Endothelial cell of umbilical vein (primary cell): ENCODE measurements at regions not wholly inside any gene's neighbourhood (a gene's known extent, or its start where the extent isn't known, plus 50 kb on each side); places are given as distances from the start of the nearest gene placed in this dataset.

Source experiments
- BruUV-seq: library from RNA; stranded (reverse); fragments of 400-500 nt; replicated peaks from 2 replicates; lab custom pipeline; 2021; lab: Mats Ljungman, UMichigan
- CTCF ChIA-PET: fragments of 300-600, 350-600 bp; sonication (Branson Sonifier 250); formaldehyde crosslinking; loops from one replicate; lab custom pipeline; 2021; ENCODE audit warnings: antibody characterized with exemption, inconsistent platforms; lab: Charles Lee
- POLR2A ChIA-PET: fragments of 300-600, 350-600 bp; sonication (Branson Sonifier 250); formaldehyde crosslinking; loops from one replicate; lab custom pipeline; 2021; ENCODE audit warnings: antibody characterized with exemption, inconsistent platforms; lab: Charles Lee
- DNase-seq: peaks from one replicate; pipeline ENCODE4 v3.0.0-alpha.2; 2011; ENCODE audit warnings: low read depth, low spot score
- FAIRE-seq: peaks from 2 replicates; lab custom pipeline; 2011; peaks lifted over from hg19 to GRCh38; lab: Jason Lieb, UNC
- H2AFZ ChIP-seq: 2 replicates; pipeline ENCODE4 v1.6.0; 2012; ENCODE audit warnings: low read depth, low read length, control low read depth, inconsistent platforms
- H3K27ac ChIP-seq: 2 replicates; pipeline ENCODE4 v1.5.1; 2011; ENCODE audit warnings: low read depth, mild to moderate bottlenecking, control low read depth, low read length, moderate library complexity; ENCODE audit not compliant: insufficient read depth
- H3K27me3 ChIP-seq, 2 experiments: 2 replicates each; pipeline versions ENCODE4 v1.6.0 to v1.6.1; 2011; ENCODE audit warnings: low read length in 2 of 2, mixed read lengths in 1 of 2; ENCODE audit not compliant: control insufficient read depth in 2 of 2, insufficient read depth in 2 of 2
- H3K36me3 ChIP-seq, 2 experiments: 2 replicates in 1 of 2; 3 replicates in 1 of 2; pipeline ENCODE4 v1.5.1; 2011; ENCODE audit warnings: low read length in 2 of 2, mild to moderate bottlenecking in 1 of 2, moderate library complexity in 1 of 2; ENCODE audit not compliant: control insufficient read depth in 2 of 2, insufficient read depth in 2 of 2; ENCODE audit errors: extremely low read depth in 1 of 2
- H3K4me1 ChIP-seq: 3 replicates; pipeline ENCODE4 v1.5.1; 2011; ENCODE audit warnings: mild to moderate bottlenecking, low read length; ENCODE audit not compliant: control insufficient read depth, insufficient read depth; ENCODE audit errors: extremely low read depth
- H3K4me2 ChIP-seq: 2 replicates; pipeline ENCODE4 v1.6.1; 2011; ENCODE audit warnings: low read length, control low read depth, mixed read lengths; ENCODE audit not compliant: insufficient read depth
- H3K4me3 ChIP-seq, 3 experiments: fragments of 200-600 bp in 1 of 3; sonication (generic), shearing (Covaris generic) in 1 of 3; replicated peaks in 1 of 3; 2 replicates each; pipeline ENCODE4 v1.5.1; 2011 to 2016; ENCODE audit warnings: control low read depth in 3 of 3, low read length in 3 of 3, mild to moderate bottlenecking in 2 of 3, inconsistent platforms in 1 of 3, low read depth in 1 of 3, moderate library complexity in 1 of 3; ENCODE audit not compliant: insufficient read depth in 1 of 3
- H3K79me2 ChIP-seq: 2 replicates; pipeline ENCODE4 v1.6.0; 2012; ENCODE audit warnings: low read length, inconsistent platforms; ENCODE audit not compliant: control insufficient read depth, insufficient read depth
- H3K9ac ChIP-seq: replicated peaks from 2 replicates; pipeline ENCODE3; 2011; ENCODE audit warnings: low read length, control low read depth; ENCODE audit not compliant: insufficient read depth; ENCODE audit errors: extremely low read depth
- H3K9me1 ChIP-seq: replicated peaks from 3 replicates; pipeline ENCODE4 v1.6.0; 2011; ENCODE audit warnings: mild to moderate bottlenecking, low read length; ENCODE audit not compliant: control insufficient read depth, insufficient read depth; ENCODE audit errors: extremely low read depth
- H3K9me3 ChIP-seq: replicated peaks from 2 replicates; pipeline ENCODE4 v1.5.1; 2012; ENCODE audit warnings: low read length, inconsistent platforms; ENCODE audit not compliant: control insufficient read depth, insufficient read depth
- H4K20me1 ChIP-seq: replicated peaks from 2 replicates; pipeline ENCODE3; 2011; ENCODE audit warnings: mild to moderate bottlenecking, low read length; ENCODE audit not compliant: control insufficient read depth, insufficient read depth; ENCODE audit errors: extremely low read depth
- CTCF ChIP-seq, 2 donors: IDR thresholded peaks; 1 replicate in 1 of 2; 2 replicates in 1 of 2; pipeline ENCODE4 v1.5.1; 2011; ENCODE audit warnings: low read length in 2 of 2, mild to moderate bottlenecking in 2 of 2, moderate library complexity in 2 of 2, control low read depth in 1 of 2, inconsistent platforms in 1 of 2, low read depth in 1 of 2; ENCODE audit not compliant: insufficient read depth in 1 of 2; ENCODE audit errors: extremely low read depth in 1 of 2
- EZH2 ChIP-seq: IDR thresholded peaks from 2 replicates; pipeline ENCODE4 v1.6.1; 2012; ENCODE audit warnings: borderline replicate concordance, low read depth, mild to moderate bottlenecking, moderate library complexity, low read length, inconsistent platforms; ENCODE audit not compliant: severe bottlenecking
- FOS ChIP-seq: IDR thresholded peaks from 2 replicates; pipeline ENCODE4 v1.6.1; 2011; ENCODE audit warnings: mild to moderate bottlenecking, low read length, moderate library complexity, borderline replicate concordance; ENCODE audit not compliant: insufficient read depth
- GATA2 ChIP-seq: IDR thresholded peaks from 2 replicates; pipeline ENCODE4 v1.7.0; 2011; ENCODE audit warnings: low read depth, mild to moderate bottlenecking, moderate library complexity, mixed read lengths, low read length; ENCODE audit not compliant: insufficient read length, insufficient read depth
- JUN ChIP-seq: IDR thresholded peaks from 2 replicates; pipeline ENCODE4 v1.6.1; 2011; ENCODE audit warnings: borderline replicate concordance, low read depth; ENCODE audit not compliant: insufficient read length, insufficient read depth
- MAX ChIP-seq: IDR thresholded peaks from 2 replicates; pipeline ENCODE4 v1.6.1; 2011; ENCODE audit not compliant: insufficient read depth, insufficient read length
- MYC ChIP-seq: IDR thresholded peaks from one replicate; pipeline ENCODE4 v1.6.1; 2011; ENCODE audit warnings: mild to moderate bottlenecking, low read depth, low read length
- POLR2A ChIP-seq: IDR thresholded peaks from 2 replicates; pipeline ENCODE4 v1.6.1; 2012; ENCODE audit warnings: low read depth, mild to moderate bottlenecking, control low read depth, low read length
- POLR2AphosphoS5 ChIP-seq: IDR thresholded peaks from 2 replicates; pipeline ENCODE4 v1.6.1; 2012; ENCODE audit warnings: low read depth, mild to moderate bottlenecking, control low read depth, low read length, moderate library complexity; ENCODE audit not compliant: insufficient read depth
- dilution Hi-C: fragments of 300-500 bp; cut with MboI; formaldehyde crosslinking; loops from one replicate; pipeline ENCODE4 v1.15.0; 2019; ENCODE audit warnings: low sequenced_read_pairs; ENCODE audit not compliant: extremely low pct_ligation_motif_present
- intact Hi-C: fragments of 100-400 bp; cut with micrococcal nuclease; formaldehyde crosslinking; loops from one replicate; pipeline ENCODE4 v1.10.0; 2022

GRCh38 chr11:109911488-109911887, 181.7 kb upstream of the ZC3H12C start:
- ChIA-PET CTCF (no interaction called here), POLR2A (no interaction called here)

More at GRCh38 chr11:109911488-109911887, 181.7 kb upstream of the ZC3H12C start:
- intact Hi-C loops (no loop called here), dilution Hi-C loops (no loop called here)
- FAIRE-seq: no peak
- no peak overlapping the region for H3K4me2 ChIP-seq
- no peak overlapping the region for H3K27ac ChIP-seq
- no peak overlapping the region for H3K4me3 ChIP-seq
- peaks cover 23% of the 10 kb centered on the region for H3K4me1 ChIP-seq
- no peak overlapping the region for H2AFZ ChIP-seq
- no peaks in the 10 kb centered on the region for H3K79me2 ChIP-seq
- BruUV-seq: no TSS peak
- H3K9me3 ChIP-seq: no peaks in the 10 kb centered on the region
- TF ChIP-seq GATA2: no peak
- no peak for TF ChIP-seq POLR2AphosphoS5
- no peak for TF ChIP-seq MYC
- TF ChIP-seq MAX: no peak
- no peak for TF ChIP-seq POLR2A
- no peak for TF ChIP-seq EZH2
- TF ChIP-seq JUN: no peak
- no peak for TF ChIP-seq CTCF (IDR thresholded peaks at IDR 0.05; ENCODE audit: extremely low read depth in 1 of 2, insufficient read depth in 1 of 2, low read depth in 1 of 2, low read length in 2 of 2)
- no peak for TF ChIP-seq FOS
- no peaks in the 10 kb centered on the region for H4K20me1 ChIP-seq
- no peak overlapping the region for H3K9ac ChIP-seq
- DNase-seq: peak; percentile 24
- no peaks in the 10 kb centered on the region for H3K9me1 ChIP-seq
- peaks cover 3 to 6% of the 10 kb centered on the region in 2 experiments for H3K27me3 ChIP-seq
- no peaks in the 10 kb centered on the region for H3K36me3 ChIP-seq
